AG04450 (cell line): ENCODE measurements at regions not wholly inside any gene's neighbourhood (a gene's known extent, or its start where the extent isn't known, plus 50 kb on each side); places are given as distances from the start of the nearest gene placed in this dataset.

ENCODE experiments used
- CTCF ChIA-PET: fragments of 300-600, 350-600 bp; formaldehyde crosslinking; extraction: SDS; loops from one replicate; lab custom pipeline; 2022; ENCODE audit warnings: antibody characterized with exemption, inconsistent platforms; lab: Charles Lee
- POLR2A ChIA-PET: fragments of 350-600 bp; formaldehyde crosslinking; extraction: SDS; loops from one replicate; lab custom pipeline; 2021; ENCODE audit warnings: antibody characterized with exemption, inconsistent platforms; lab: Yijun Ruan, JAX
- DNase-seq: peaks from one replicate; pipeline ENCODE4 v3.0.0-alpha.2; 2011; ENCODE audit warnings: low read depth, low spot score
- H3K27ac ChIP-seq: one replicate; pipeline ENCODE4 v1.5.1; 2012; ENCODE audit warnings: low read depth, low read length, control low read depth
- H3K27me3 ChIP-seq: one replicate; pipeline ENCODE4 v1.6.0; 2012; ENCODE audit warnings: low read length; ENCODE audit not compliant: control insufficient read depth, insufficient read depth
- H3K4me3 ChIP-seq: 2 replicates; pipeline ENCODE4 v1.5.1; 2011; ENCODE audit warnings: mild to moderate bottlenecking, low read depth, low read length, control low read depth
- H3K9me3 ChIP-seq: 2 replicates; pipeline ENCODE4 v1.5.1; 2012; ENCODE audit warnings: low read length; ENCODE audit not compliant: control insufficient read depth, insufficient read depth
- TF ChIP-seq, protein P1 (sequence below): IDR thresholded peaks from 2 replicates; pipeline ENCODE4 v1.5.1; 2011; ENCODE audit warnings: low read depth, low read length, control low read depth, inconsistent platforms

DNA sequence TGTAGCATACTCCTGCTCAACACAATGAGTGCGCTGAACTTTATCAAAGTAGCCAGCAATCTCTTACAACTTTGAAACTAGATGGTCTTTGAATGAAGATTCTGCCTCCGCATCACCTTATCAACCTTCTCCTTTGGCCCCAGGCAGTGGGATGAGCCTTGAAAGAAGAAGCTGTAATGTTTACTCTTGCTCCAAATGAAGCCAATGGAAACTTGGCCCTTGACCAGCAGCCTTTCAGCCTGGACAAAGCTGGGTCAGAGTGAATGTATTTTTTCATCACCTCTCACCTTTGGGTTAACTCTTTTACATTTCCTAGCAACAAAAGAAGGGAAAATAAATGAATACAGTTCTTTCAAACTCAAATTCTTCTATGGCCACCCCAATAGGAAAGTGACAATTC is 359.1 kb downstream of the KCNA4 start:
- ChIA-PET CTCF (no interaction called here), POLR2A (no interaction called here)
- DNase-seq, result no peak
- H3K9me3 ChIP-seq, result peaks cover 3% of the 10 kb centered on the region; the same call in 1 of the 2 replicates
- no peaks in the 10 kb centered on the region for H3K27me3 ChIP-seq
- TF ChIP-seq, protein P1, sequence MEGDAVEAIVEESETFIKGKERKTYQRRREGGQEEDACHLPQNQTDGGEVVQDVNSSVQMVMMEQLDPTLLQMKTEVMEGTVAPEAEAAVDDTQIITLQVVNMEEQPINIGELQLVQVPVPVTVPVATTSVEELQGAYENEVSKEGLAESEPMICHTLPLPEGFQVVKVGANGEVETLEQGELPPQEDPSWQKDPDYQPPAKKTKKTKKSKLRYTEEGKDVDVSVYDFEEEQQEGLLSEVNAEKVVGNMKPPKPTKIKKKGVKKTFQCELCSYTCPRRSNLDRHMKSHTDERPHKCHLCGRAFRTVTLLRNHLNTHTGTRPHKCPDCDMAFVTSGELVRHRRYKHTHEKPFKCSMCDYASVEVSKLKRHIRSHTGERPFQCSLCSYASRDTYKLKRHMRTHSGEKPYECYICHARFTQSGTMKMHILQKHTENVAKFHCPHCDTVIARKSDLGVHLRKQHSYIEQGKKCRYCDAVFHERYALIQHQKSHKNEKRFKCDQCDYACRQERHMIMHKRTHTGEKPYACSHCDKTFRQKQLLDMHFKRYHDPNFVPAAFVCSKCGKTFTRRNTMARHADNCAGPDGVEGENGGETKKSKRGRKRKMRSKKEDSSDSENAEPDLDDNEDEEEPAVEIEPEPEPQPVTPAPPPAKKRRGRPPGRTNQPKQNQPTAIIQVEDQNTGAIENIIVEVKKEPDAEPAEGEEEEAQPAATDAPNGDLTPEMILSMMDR, result no peak
- H3K27ac ChIP-seq, result no peak overlapping the region
- no peak overlapping the region for H3K4me3 ChIP-seq

DNA sequence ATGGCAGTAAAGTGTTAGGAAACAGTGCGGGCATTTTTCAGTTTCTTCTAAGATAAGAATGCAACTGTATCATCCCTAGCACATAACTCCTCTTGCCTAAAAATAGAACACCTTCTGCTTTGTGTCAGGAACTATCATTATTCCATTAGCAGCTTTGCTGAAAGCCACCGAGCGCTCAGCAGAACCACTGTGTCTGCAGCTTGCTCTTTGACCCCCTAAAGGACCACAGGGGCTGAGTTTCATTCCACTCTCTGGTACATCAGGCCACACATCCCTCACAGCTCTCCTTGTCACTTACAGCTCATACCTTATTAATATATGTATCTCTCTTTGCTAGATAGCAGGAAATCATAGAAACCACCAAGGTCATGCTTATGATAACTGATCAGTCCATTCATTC is 360.2 kb downstream of the KCNA4 start:
- Histone ChIP-seq H3K27ac (no peak overlapping the region), H3K4me3 (no peak overlapping the region), H3K9me3 (peaks cover 3% of the 10 kb centered on the region; the same call in 1 of the 2 replicates), H3K27me3 (no peaks in the 10 kb centered on the region)
- TF ChIP-seq, protein P1, result no peak
- CTCF ChIA-PET, result no interaction called here
- DNase-seq, result no peak
- POLR2A ChIA-PET, result no interaction called here

DNA sequence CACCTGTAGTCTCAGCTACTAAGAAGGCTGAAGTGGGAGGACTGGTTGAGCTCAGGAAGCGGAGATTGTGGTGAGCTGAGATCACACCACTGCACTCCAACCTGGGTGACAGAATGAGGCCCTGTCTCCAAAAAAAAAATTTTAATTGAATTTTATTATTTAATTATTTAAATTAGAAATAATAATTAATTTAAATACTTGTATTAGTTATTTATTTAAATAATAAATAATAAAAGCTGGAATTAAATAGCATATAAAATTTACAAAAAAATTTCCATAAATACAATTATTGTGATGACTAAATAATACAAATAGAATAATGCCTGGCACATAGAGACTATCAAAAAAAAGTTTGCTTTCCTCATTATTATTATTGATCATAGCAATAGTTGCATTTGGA is 371.5 kb downstream of the KCNA4 start:
- ChIA-PET CTCF (interaction anchor here (0.9 kb wide), 1 partner anchor 12 kb away, joined by 3 read pairs; no protein-coding TSS in a partner anchor), POLR2A (no interaction called here)
- Histone ChIP-seq H3K27ac (no peak overlapping the region), H3K27me3 (no peaks in the 10 kb centered on the region), H3K4me3 (no peak overlapping the region), H3K9me3 (no peaks in the 10 kb centered on the region; the same call in 1 of the 2 replicates)
- no peak for DNase-seq
- TF ChIP-seq, protein P1, result no peak

DNA sequence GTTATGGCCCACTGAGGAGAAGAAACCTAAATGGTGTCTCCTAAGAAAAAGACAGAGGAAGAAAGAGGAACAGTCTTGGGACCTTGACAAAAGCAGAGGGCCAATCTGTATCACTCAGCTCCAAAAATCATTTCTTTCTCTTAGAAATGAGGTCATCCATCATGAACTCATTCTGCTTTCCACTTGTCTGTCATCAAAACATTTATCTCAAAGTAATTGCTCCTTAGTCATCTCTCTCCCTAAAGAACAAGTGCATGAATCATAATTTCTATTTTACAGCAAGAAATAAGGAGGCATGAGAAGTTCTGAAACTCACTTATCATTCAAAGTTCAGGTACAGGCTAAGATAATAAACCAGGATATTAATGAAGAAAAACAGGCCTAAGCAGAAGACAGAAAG is 375.6 kb downstream of the KCNA4 start:
- TF ChIP-seq, protein P1, result no peak
- ChIA-PET POLR2A (no interaction called here), CTCF (no interaction called here)
- no peak overlapping the region for H3K4me3 ChIP-seq
- no peak for DNase-seq
- H3K27me3 ChIP-seq, result no peaks in the 10 kb centered on the region
- no peaks in the 10 kb centered on the region; the same call in 1 of the 2 replicates for H3K9me3 ChIP-seq
- no peak overlapping the region for H3K27ac ChIP-seq

DNA sequence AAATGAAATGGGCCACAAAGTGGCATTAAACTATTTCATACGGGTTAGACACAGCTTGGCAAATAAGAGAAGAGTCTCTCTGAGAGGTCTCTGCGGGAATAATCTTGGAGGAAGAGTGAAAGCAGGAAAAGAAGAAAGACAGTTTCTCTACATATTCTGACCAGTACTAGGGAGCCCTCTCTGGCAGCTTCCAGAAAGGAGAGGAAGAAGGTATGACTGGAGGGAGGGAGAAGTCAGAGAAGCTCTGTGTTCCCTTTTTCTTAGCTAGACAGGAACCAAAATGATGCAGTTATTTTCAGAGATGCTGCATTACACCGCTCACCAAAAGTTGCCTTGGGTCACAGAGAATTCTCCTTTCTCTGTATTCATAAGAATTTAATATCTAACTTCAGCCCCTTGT is 382.1 kb downstream of the KCNA4 start:
- TF ChIP-seq, protein P1, result no peak
- DNase-seq, result no peak
- Histone ChIP-seq H3K9me3 (no peaks in the 10 kb centered on the region), H3K4me3 (no peak overlapping the region), H3K27ac (no peak overlapping the region), H3K27me3 (no peaks in the 10 kb centered on the region)
- ChIA-PET CTCF (interaction anchor here (1.4 kb wide), 1 partner anchor 186 kb away, joined by 4 read pairs; no protein-coding TSS in a partner anchor), POLR2A (no interaction called here)
